ENCODE measurements at regions not wholly inside any gene's neighbourhood (a gene's known extent, or its start where the extent isn't known, plus 50 kb on each side); places are given as distances from the start of the nearest gene placed in this dataset.

GRCh38 chr13:67769063-67769986, 539.2 kb upstream of the PCDH9 start:
- no peak overlapping the region for H3K4me3 Mint-ChIP-seq
- ChIA-PET CTCF (interaction anchor here (0.9 kb wide), 1 partner anchor 10 kb away, joined by 3 read pairs; no protein-coding TSS in a partner anchor), POLR2A (no interaction called here)
- no peaks in the 10 kb centered on the region for H3K4me1 Mint-ChIP-seq (ENCODE audit: low read depth)
- ATAC-seq (no peak), DNase-seq (no peak)
- peaks cover 16% of the 10 kb centered on the region for H3K9me3 Mint-ChIP-seq (ENCODE audit: insufficient read depth)
- no peaks in the 10 kb centered on the region for H3K27me3 Mint-ChIP-seq (ENCODE audit: low read depth)
- H3K36me3 Mint-ChIP-seq (ENCODE audit: low read depth), result no peaks in the 10 kb centered on the region
- no peak overlapping the region for H3K27ac Mint-ChIP-seq

DNA sequence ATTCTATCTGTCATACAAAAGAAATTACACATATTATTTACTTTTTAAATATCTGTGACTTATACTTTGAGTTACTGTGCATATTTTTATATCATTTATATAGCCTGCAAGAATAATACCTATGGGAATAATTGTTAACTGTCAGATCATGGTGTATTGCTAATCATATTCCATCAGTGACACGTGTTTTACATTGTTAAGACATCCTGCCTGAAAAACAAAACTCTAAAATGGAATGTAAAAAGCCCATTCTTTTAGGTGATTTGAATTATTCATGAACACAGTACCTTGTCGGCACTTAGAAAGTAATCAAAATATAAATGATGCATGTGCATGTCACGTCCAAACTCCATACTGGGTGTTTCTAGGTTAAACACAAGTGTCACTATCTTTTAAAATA, 533.8 kb upstream of the PCDH9 start:
- ChIA-PET CTCF (no interaction called here), POLR2A (no interaction called here)
- Mint-ChIP-seq H3K36me3 (ENCODE audit: low read depth) (no peaks in the 10 kb centered on the region), H3K4me1 (ENCODE audit: low read depth) (no peaks in the 10 kb centered on the region), H3K27ac (no peak overlapping the region), H3K9me3 (ENCODE audit: insufficient read depth) (peaks cover 22% of the 10 kb centered on the region), H3K27me3 (ENCODE audit: low read depth) (no peaks in the 10 kb centered on the region), H3K4me3 (no peak overlapping the region)
- DNase-seq (no peak), ATAC-seq (no peak)

GRCh38 chr13:67763384-67763783, 533.2 kb upstream of the PCDH9 start:
- Mint-ChIP-seq H3K27me3 (ENCODE audit: low read depth) (no peaks in the 10 kb centered on the region), H3K4me3 (no peak overlapping the region), H3K9me3 (ENCODE audit: insufficient read depth) (peaks cover 22% of the 10 kb centered on the region), H3K4me1 (ENCODE audit: low read depth) (no peaks in the 10 kb centered on the region), H3K27ac (no peak overlapping the region), H3K36me3 (ENCODE audit: low read depth) (no peaks in the 10 kb centered on the region)
- ChIA-PET POLR2A (no interaction called here), CTCF (no interaction called here)
- ATAC-seq (no peak), DNase-seq (no peak)

- ChIA-PET CTCF (no interaction called here), POLR2A (no interaction called here)
- H3K4me1 Mint-ChIP-seq (ENCODE audit: low read depth), result no peaks in the 10 kb centered on the region
- H3K4me3 Mint-ChIP-seq, result no peak overlapping the region
- peaks cover 27% of the 10 kb centered on the region for H3K9me3 Mint-ChIP-seq (ENCODE audit: insufficient read depth)
- ATAC-seq (no peak), DNase-seq (no peak)
- H3K27me3 Mint-ChIP-seq (ENCODE audit: low read depth), result no peaks in the 10 kb centered on the region
- H3K36me3 Mint-ChIP-seq (ENCODE audit: low read depth), result no peaks in the 10 kb centered on the region
- H3K27ac Mint-ChIP-seq, result no peak overlapping the region
Observed at GRCh38 chr13:67758975-67759374, 528.8 kb upstream of the PCDH9 start.

- H3K27ac Mint-ChIP-seq, result no peak overlapping the region
- no peaks in the 10 kb centered on the region for H3K36me3 Mint-ChIP-seq (ENCODE audit: low read depth)
- no peak for DNase-seq
- no peak overlapping the region for H3K4me3 Mint-ChIP-seq
- CTCF ChIA-PET, result no interaction called here
- no peaks in the 10 kb centered on the region for H3K27me3 Mint-ChIP-seq (ENCODE audit: low read depth)
- no peak for ATAC-seq
- H3K9me3 Mint-ChIP-seq (ENCODE audit: insufficient read depth), result peaks cover 26% of the 10 kb centered on the region
- no peaks in the 10 kb centered on the region for H3K4me1 Mint-ChIP-seq (ENCODE audit: low read depth)
- POLR2A ChIA-PET, result no interaction called here
Observed at GRCh38 chr13:67754012-67754411, 523.9 kb upstream of the PCDH9 start.

DNA sequence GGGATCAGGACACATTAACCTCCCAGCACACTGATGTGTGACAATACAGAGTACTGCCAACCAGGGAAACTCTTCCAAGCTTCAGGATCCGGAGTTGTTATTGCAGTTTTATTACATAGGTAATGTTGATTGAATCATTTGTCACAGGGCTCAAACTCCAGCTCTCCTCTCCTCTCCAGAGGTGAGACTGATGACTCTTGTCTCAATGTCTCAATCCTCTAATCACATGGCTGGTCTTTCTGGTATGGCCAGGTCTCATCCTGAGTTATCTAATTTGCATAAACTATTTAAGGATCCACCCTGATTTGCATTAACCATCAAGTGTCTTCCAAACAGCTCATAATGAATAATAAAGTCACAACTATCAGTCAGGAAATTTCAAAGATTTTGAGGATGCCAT, 522.6 kb upstream of the PCDH9 start:
- no peak overlapping the region for H3K4me3 Mint-ChIP-seq
- ChIA-PET CTCF (no interaction called here), POLR2A (no interaction called here)
- H3K27ac Mint-ChIP-seq, result no peak overlapping the region
- H3K27me3 Mint-ChIP-seq (ENCODE audit: low read depth), result no peaks in the 10 kb centered on the region
- H3K9me3 Mint-ChIP-seq (ENCODE audit: insufficient read depth), result peaks cover 23% of the 10 kb centered on the region
- DNase-seq (no peak), ATAC-seq (no peak)
- H3K36me3 Mint-ChIP-seq (ENCODE audit: low read depth), result no peaks in the 10 kb centered on the region
- no peaks in the 10 kb centered on the region for H3K4me1 Mint-ChIP-seq (ENCODE audit: low read depth)

GRCh38 chr13:67742478-67742877, 512.3 kb upstream of the PCDH9 start:
- H3K4me3 Mint-ChIP-seq, result no peak overlapping the region
- H3K4me1 Mint-ChIP-seq (ENCODE audit: low read depth), result no peaks in the 10 kb centered on the region
- H3K9me3 Mint-ChIP-seq (ENCODE audit: insufficient read depth), result no peaks in the 10 kb centered on the region
- ChIA-PET CTCF (no interaction called here), POLR2A (no interaction called here)
- H3K27ac Mint-ChIP-seq, result no peak overlapping the region
- ATAC-seq, result no peak
- H3K36me3 Mint-ChIP-seq (ENCODE audit: low read depth), result no peaks in the 10 kb centered on the region
- no peaks in the 10 kb centered on the region for H3K27me3 Mint-ChIP-seq (ENCODE audit: low read depth)
- no peak for DNase-seq

- Mint-ChIP-seq H3K4me3 (no peak overlapping the region), H3K9me3 (ENCODE audit: insufficient read depth) (no peaks in the 10 kb centered on the region), H3K36me3 (ENCODE audit: low read depth) (no peaks in the 10 kb centered on the region), H3K27ac (no peak overlapping the region), H3K4me1 (ENCODE audit: low read depth) (no peaks in the 10 kb centered on the region), H3K27me3 (ENCODE audit: low read depth) (no peaks in the 10 kb centered on the region)
- ChIA-PET POLR2A (no interaction called here), CTCF (no interaction called here)
- no peak for ATAC-seq
- no peak for DNase-seq
Observed at GRCh38 chr13:67740871-67741535, 510.9 kb upstream of the PCDH9 start.

- POLR2A ChIA-PET, result no interaction called here
- Mint-ChIP-seq H3K36me3 (ENCODE audit: low read depth) (no peaks in the 10 kb centered on the region), H3K27me3 (ENCODE audit: low read depth) (no peaks in the 10 kb centered on the region), H3K4me3 (no peak overlapping the region), H3K27ac (no peak overlapping the region), H3K9me3 (ENCODE audit: insufficient read depth) (peaks cover 6% of the 10 kb centered on the region), H3K4me1 (ENCODE audit: low read depth) (no peaks in the 10 kb centered on the region)
- ATAC-seq (no peak), DNase-seq (no peak)
- CTCF ChIA-PET, result no interaction called here
Observed at GRCh38 chr13:67736646-67737420, 506.7 kb upstream of the PCDH9 start.

- Mint-ChIP-seq H3K9me3 (ENCODE audit: insufficient read depth) (peaks cover 6% of the 10 kb centered on the region), H3K4me1 (ENCODE audit: low read depth) (no peaks in the 10 kb centered on the region), H3K4me3 (no peak overlapping the region), H3K27ac (no peak overlapping the region), H3K36me3 (ENCODE audit: low read depth) (no peaks in the 10 kb centered on the region), H3K27me3 (ENCODE audit: low read depth) (no peaks in the 10 kb centered on the region)
- CTCF ChIA-PET, result no interaction called here
- no peak for DNase-seq
- ATAC-seq, result no peak
- POLR2A ChIA-PET, result no interaction called here
Observed at GRCh38 chr13:67735651-67736050, 505.5 kb upstream of the PCDH9 start.

DNA sequence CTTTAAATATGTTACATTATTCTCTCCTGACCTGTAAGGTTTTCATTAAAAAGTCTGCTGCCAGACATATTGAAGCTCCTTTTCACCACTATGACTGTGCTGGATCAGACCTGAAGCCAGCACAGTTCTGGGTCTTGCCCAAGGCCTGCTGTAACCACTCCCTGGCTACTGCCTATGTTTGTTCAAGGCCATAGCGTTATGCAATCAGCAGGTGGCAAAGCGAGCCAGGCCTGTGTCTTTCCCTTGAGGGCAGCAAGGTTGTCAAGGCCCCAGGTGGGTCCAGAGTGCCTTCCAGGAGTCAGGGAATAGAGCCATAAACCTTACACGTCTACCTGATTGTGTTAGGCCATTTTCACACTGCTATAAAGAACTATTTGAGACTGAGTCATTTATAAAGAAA, 496.8 kb upstream of the PCDH9 start:
- Mint-ChIP-seq H3K4me3 (no peak overlapping the region), H3K9me3 (ENCODE audit: insufficient read depth) (peaks cover 31% of the 10 kb centered on the region), H3K4me1 (ENCODE audit: low read depth) (no peaks in the 10 kb centered on the region), H3K36me3 (ENCODE audit: low read depth) (no peaks in the 10 kb centered on the region), H3K27me3 (ENCODE audit: low read depth) (no peaks in the 10 kb centered on the region), H3K27ac (no peak overlapping the region)
- ATAC-seq, result no peak
- POLR2A ChIA-PET, result no interaction called here
- CTCF ChIA-PET, result no interaction called here
- no peak for DNase-seq

GRCh38 chr13:67725999-67726398, 495.9 kb upstream of the PCDH9 start:
- ATAC-seq (no peak), DNase-seq (no peak)
- Mint-ChIP-seq H3K27ac (no peak overlapping the region), H3K4me1 (ENCODE audit: low read depth) (no peaks in the 10 kb centered on the region), H3K36me3 (ENCODE audit: low read depth) (no peaks in the 10 kb centered on the region), H3K4me3 (no peak overlapping the region), H3K27me3 (ENCODE audit: low read depth) (no peaks in the 10 kb centered on the region), H3K9me3 (ENCODE audit: insufficient read depth) (peaks cover 37% of the 10 kb centered on the region)
- ChIA-PET CTCF (no interaction called here), POLR2A (no interaction called here)
